Activated CD8-positive, alpha-beta T cell treated with anti-CD3 and anti-CD28 coated beads, Interleukin-2, amount 10 ng/mL, durations not matched to agents 7 days and 5 days (primary cell): ENCODE measurements at regions not wholly inside any gene's neighbourhood (a gene's known extent, or its start where the extent isn't known, plus 50 kb on each side); places are given as distances from the start of the nearest gene placed in this dataset.
A peak's percentile ranks its signal among the peaks of the same experiment; 100 is the strongest.
"Not testable (repeated sequence)": the region's sequence is repeated elsewhere in the genome, so short reads cannot be mapped to it uniquely, and the experiment has no call there.

Experiments used
- ATAC-seq: fragments of 150-1000 bp; cut with Tn5 transposase; one replicate; pipeline ENCODE4 v1.10.0; 2021; ENCODE audit warnings: moderate library complexity
- CTCF ChIA-PET: fragments of 350-600 bp; sonication (Branson Sonifier 250); formaldehyde crosslinking; loops from one replicate; lab custom pipeline; 2021; ENCODE audit warnings: antibody characterized with exemption; lab: Charles Lee
- POLR2A ChIA-PET: fragments of 350-600 bp; sonication (Branson Sonifier 250); formaldehyde crosslinking; loops from one replicate; lab custom pipeline; 2021; ENCODE audit warnings: antibody characterized with exemption; lab: Charles Lee
- DNase-seq: peaks from one replicate; pipeline ENCODE4 v3.0.0-alpha.2; 2020
- H3K27ac Mint-ChIP-seq: one replicate; pipeline ENCODE4 v1.8.0; 2021; ENCODE audit warnings: mild to moderate bottlenecking, mixed read lengths
- H3K27me3 Mint-ChIP-seq: one replicate; pipeline ENCODE4 v1.8.0; 2021; ENCODE audit warnings: low read depth, mixed read lengths
- H3K36me3 Mint-ChIP-seq: one replicate; pipeline ENCODE4 v1.8.0; 2021; ENCODE audit warnings: low read depth, mixed read lengths
- H3K4me1 Mint-ChIP-seq: one replicate; pipeline ENCODE4 v1.8.0; 2021; ENCODE audit warnings: low read depth, mixed read lengths
- H3K4me3 Mint-ChIP-seq: one replicate; pipeline ENCODE4 v1.8.0; 2021; ENCODE audit warnings: mild to moderate bottlenecking, mixed read lengths
- H3K9me3 Mint-ChIP-seq: one replicate; pipeline ENCODE4 v1.8.0; 2022; ENCODE audit warnings: mixed read lengths; ENCODE audit not compliant: insufficient read depth

DNA sequence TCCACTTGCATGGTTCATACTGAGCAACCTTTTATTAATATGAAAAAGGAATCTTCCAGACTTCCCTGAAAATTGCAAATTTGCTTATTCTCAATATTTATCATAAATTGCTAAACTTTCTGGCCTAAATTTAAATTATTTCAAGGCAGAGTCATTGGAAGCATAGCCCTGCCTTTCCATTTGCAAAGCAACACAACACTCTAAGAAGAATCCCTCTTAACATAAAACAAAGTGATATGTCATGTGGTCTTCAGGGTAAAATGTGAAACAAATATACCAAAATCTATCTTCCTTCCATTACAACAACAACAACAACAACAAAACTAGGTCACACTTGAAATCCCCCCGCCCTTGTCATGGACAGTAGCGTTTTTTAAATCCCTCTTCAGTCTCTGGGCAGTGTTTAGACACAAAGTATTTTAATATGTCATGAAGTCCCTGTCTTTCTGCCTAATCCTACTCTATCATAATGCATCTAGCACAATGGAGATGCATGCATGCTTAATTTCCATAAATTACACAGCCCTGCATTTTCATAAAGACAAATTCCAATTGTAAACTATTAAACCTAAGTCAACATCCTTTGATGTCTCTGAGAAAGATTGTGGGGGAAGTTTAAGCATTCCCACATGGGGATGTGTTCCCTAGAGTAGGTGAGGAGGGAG lies 668.9 kb upstream of the LCORL start:
- CTCF ChIA-PET, result interaction anchor here (0.9 kb wide), 1 partner anchor 10 kb away, joined by 4 read pairs; no protein-coding TSS in a partner anchor

DNA sequence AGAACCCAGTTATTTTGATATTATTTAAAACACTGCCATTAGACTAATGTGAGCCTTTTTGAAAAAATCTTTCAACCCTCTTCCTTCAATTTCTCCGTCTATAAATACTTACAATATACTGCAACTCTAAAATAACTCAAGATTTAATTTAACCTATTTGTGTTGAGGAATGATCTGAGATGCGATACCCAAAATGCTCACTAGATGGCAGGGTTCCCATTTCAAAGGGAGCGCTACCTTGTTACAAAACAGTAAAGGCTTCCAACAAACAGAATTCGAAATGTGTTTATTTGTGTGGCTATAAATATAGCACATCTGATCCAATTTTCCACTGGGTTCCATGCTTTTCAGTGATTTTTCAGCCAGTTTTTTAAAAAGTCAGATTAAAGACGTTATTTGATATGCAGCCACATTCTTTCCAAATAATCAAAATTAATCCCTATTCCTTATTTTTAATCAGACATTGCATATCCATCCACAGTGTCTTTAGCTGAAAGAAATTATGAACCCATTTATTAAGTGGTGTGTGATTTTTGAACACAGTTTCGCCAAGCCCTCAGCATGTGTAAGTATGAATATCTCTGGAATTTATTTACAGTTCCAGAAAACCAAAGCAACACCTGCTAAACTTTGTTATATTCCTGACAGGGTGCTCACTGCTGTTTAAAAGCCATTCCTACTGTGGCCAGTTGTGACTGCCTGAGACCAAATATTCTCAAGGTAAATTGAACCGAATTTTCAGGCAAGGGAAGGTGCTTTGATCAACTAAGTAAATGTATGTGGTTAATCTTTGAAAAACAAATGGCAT lies 668.0 kb upstream of the LCORL start:
- Mint-ChIP-seq H3K27ac (no peak overlapping the region), H3K4me3 (no peak overlapping the region), H3K36me3 (no peaks in the 10 kb centered on the region), H3K27me3 (peaks cover 4% of the 10 kb centered on the region), H3K9me3 (no peaks in the 10 kb centered on the region), H3K4me1 (no peaks in the 10 kb centered on the region)
- CTCF ChIA-PET, result interaction anchor here (0.9 kb wide), 1 partner anchor 9 kb away, joined by 4 read pairs; no protein-coding TSS in a partner anchor
- POLR2A ChIA-PET, result no interaction called here
- DNase-seq, result peak; percentile 55
- ATAC-seq, result no peak

More for the DNA sequence above, 668.9 kb upstream of the LCORL start:
- ATAC-seq (no peak), DNase-seq (no peak)
- Mint-ChIP-seq H3K9me3 (no peaks in the 10 kb centered on the region), H3K4me3 (no peak overlapping the region), H3K4me1 (no peaks in the 10 kb centered on the region), H3K27ac (no peak overlapping the region), H3K27me3 (peaks cover 4% of the 10 kb centered on the region), H3K36me3 (no peaks in the 10 kb centered on the region)
- POLR2A ChIA-PET, result no interaction called here

DNA sequence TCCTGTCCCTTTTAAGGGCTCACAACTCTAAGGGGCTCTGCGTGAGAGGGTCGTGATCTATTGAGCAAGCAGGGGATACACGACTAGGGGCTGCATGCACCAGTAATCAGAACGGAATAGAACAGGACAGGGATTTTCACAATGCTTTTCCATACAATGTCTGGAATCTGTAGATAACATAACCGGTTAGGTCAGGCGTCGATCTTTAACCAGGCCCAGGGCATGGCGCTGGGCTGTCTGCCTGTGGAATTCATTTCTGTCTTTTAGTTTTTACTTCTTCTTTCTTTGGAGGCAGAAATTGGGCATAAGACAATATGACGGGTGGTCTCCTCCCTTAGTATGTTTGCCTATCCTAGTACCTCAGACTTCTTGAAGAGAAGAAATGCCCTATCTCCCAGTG lies 666.8 kb upstream of the LCORL start:
- H3K4me1 Mint-ChIP-seq, DNase-seq, POLR2A ChIA-PET, ATAC-seq, CTCF ChIA-PET, H3K27ac Mint-ChIP-seq, H3K4me3 Mint-ChIP-seq, H3K27me3 Mint-ChIP-seq, H3K36me3 Mint-ChIP-seq, H3K9me3 Mint-ChIP-seq: not testable (repeated sequence)

DNA sequence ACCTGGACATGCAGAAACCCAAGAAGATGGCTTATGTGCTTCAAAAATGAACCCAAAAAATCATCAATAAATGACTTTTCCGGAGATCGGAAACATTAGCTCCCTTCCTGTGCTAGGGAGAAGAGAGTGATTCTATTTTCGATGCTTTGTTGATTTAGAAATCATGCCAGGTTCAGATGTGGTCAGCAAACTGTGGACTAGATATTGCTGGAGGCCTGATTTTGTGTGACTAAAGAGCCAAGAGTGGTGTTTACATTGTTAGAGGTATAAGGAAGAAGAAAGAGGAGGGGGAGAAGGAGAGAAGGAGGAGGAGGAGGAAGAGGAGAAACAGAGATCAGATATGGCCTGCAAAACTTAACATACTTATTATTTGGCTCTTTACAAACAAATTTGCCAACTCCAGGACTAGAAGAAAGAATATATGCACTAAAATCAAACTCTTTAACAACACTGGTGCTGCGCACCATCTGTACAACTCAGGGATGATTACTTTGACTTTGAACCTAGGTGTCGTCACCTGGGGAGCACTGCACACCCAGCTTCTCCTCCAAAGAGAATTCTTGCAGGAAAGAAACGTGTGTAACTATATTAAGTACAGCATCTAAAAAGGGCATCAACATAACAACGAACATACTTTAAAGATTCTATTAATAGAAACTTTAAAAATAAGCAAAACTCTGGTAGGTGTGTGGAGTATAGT lies 664.9 kb upstream of the LCORL start:
- no peaks in the 10 kb centered on the region for H3K4me1 Mint-ChIP-seq
- no peak for DNase-seq
- H3K27ac Mint-ChIP-seq, result no peak overlapping the region
- no peaks in the 10 kb centered on the region for H3K36me3 Mint-ChIP-seq
- peaks cover 4% of the 10 kb centered on the region for H3K27me3 Mint-ChIP-seq
- CTCF ChIA-PET, result no interaction called here
- H3K4me3 Mint-ChIP-seq, result no peak overlapping the region
- no peak for ATAC-seq
- POLR2A ChIA-PET, result no interaction called here
- no peaks in the 10 kb centered on the region for H3K9me3 Mint-ChIP-seq

DNA sequence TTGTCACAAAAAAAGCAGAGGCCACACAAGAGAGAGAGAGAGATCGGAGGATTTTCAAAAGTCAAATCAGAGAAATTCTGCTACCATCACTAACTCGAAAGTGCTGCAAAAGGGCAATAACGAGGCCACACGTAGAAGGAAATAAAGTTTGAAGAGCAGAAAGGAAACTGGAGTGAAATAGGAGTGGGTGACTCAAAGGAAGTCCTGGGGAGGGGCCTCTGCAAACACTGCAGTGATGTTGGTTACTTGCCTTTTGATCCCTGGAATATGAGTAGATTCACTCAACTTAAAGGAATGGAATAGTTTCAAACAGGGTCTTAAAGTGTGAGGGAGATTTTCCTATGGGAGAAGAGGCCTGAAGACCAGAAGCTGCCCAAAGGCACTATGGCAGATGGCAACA lies 663.4 kb upstream of the LCORL start:
- H3K27ac Mint-ChIP-seq, result no peak overlapping the region
- no peaks in the 10 kb centered on the region for H3K9me3 Mint-ChIP-seq
- no peak overlapping the region for H3K4me3 Mint-ChIP-seq
- H3K4me1 Mint-ChIP-seq, result no peaks in the 10 kb centered on the region
- ChIA-PET POLR2A (no interaction called here), CTCF (no interaction called here)
- ATAC-seq (no peak), DNase-seq (no peak)
- no peaks in the 10 kb centered on the region for H3K27me3 Mint-ChIP-seq
- H3K36me3 Mint-ChIP-seq, result no peaks in the 10 kb centered on the region

DNA sequence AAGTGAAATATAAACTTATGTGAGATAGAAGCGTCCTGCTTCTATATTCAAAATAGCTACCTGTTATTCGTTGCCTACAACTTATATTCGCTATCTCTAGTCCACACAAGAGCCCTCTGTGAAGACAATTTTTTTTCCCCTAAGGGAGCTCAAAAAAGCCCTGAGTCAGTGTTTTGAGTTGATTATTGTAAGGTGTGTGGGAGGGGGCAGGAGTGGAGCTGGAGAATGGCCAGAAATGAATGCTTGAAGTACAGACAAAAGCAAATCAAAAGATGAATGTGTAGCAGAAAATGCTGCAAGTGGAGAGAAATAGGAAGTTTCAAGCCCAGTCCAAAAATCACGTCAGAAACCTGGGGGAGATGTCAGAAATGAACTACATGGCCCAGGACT lies 655.0 kb upstream of the LCORL start:
- Mint-ChIP-seq H3K9me3 (no peaks in the 10 kb centered on the region), H3K4me3 (no peak overlapping the region), H3K27ac (no peak overlapping the region), H3K27me3 (no peaks in the 10 kb centered on the region), H3K4me1 (no peaks in the 10 kb centered on the region), H3K36me3 (no peaks in the 10 kb centered on the region)
- ChIA-PET POLR2A (interaction anchor here (0.6 kb wide), 1 partner anchor 985 kb away, joined by 3 read pairs; no protein-coding TSS in a partner anchor), CTCF (no interaction called here)
- ATAC-seq (no peak), DNase-seq (no peak)

DNA sequence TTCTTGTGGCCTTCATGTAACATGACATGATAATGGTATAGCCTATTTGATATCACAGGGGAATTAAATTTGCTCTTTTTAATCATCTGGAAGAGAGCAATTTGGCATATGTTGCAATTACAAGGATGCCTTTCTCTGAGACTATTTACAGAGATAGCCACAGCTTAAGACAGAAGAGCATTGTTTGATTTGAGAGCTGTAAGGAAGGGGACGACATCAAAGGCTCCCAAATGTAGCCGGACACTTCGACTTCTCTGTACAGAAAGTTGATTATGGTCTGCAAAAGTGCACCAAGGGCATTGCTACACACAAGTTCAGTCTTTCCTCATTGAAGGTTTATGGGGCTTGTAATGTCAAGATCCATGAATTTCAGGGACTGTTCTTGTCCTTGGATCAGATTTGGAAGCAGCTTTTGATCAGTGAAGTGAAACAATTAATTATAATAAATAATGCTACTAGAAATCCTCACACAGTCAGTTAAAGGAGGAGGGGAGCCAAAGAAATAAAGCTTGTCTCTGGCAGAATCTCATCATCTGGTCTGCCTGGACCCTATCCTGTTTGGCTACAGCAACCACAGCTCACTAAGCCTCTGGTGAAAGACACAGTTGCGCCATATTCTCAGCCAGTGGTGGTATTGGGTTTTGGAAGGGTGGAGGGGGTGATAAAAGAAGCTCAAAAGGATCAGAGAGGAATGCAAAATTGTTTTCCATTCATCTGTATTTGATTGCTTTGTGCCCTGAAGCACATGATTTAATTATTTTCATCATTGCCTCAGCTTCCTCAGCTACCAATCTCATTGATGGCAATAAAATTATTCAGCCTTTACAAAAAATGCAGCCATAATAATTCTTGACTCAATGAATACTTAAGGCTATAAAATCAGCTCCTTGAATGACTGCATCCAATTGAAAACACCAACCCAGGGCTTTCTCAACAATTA lies 654.3 kb upstream of the LCORL start:
- H3K4me3 Mint-ChIP-seq, result no peak overlapping the region
- H3K4me1 Mint-ChIP-seq, result no peaks in the 10 kb centered on the region
- ATAC-seq, result no peak
- POLR2A ChIA-PET, result interaction anchor here (0.6 kb wide), 1 partner anchor 985 kb away, joined by 3 read pairs; no protein-coding TSS in a partner anchor
- H3K9me3 Mint-ChIP-seq, result no peaks in the 10 kb centered on the region
- H3K27me3 Mint-ChIP-seq, result no peaks in the 10 kb centered on the region
- no peaks in the 10 kb centered on the region for H3K36me3 Mint-ChIP-seq
- no peak for DNase-seq
- no peak overlapping the region for H3K27ac Mint-ChIP-seq
- CTCF ChIA-PET, result no interaction called here

DNA sequence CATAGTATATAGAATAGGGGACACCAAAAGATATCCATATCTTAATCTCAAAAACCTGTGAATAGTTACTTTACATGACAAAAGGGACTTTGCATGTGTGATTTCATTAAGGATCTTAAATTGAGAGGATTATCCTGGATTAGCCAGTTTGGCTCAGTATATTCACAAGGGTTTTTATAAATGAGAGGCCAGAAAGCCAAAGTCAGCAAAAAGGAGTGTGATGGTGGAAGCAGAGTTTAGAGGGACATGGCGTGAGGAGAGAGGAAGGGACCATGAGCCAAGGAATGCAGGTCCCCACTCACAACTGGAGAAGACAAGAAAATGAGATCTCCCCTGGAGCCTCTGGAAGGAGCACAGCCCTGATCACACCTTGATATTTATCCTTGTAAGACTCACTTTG lies 648.5 kb upstream of the LCORL start:
- POLR2A ChIA-PET, result no interaction called here
- no peaks in the 10 kb centered on the region for H3K27me3 Mint-ChIP-seq
- H3K9me3 Mint-ChIP-seq, result no peaks in the 10 kb centered on the region
- no peaks in the 10 kb centered on the region for H3K4me1 Mint-ChIP-seq
- no peak overlapping the region for H3K4me3 Mint-ChIP-seq
- no peak overlapping the region for H3K27ac Mint-ChIP-seq
- H3K36me3 Mint-ChIP-seq, result no peaks in the 10 kb centered on the region
- CTCF ChIA-PET, result no interaction called here
- ATAC-seq (no peak), DNase-seq (no peak)

DNA sequence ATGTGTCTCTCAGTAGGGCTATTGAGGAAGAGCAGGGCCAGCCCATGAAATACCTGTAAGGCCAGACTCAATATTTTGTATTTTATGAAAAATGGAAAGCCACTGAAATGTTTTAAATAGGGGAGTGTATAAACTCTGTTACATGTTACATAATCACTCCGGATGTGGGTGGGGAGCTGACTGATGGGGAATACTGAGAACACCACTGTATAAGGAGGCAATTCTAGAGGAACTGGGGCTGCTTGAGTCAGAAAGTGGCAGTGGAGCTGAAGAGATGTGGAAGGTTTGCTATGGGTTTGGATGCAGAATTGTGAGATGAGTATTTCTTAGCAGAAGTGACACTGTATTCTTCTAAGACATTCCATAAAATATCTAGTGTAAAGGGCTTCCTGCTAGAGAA lies 647.8 kb upstream of the LCORL start:
- no peak overlapping the region for H3K27ac Mint-ChIP-seq
- ATAC-seq (no peak), DNase-seq (no peak)
- H3K4me1 Mint-ChIP-seq, result no peaks in the 10 kb centered on the region
- no peaks in the 10 kb centered on the region for H3K27me3 Mint-ChIP-seq
- ChIA-PET POLR2A (no interaction called here), CTCF (no interaction called here)
- H3K9me3 Mint-ChIP-seq, result no peaks in the 10 kb centered on the region
- H3K36me3 Mint-ChIP-seq, result no peaks in the 10 kb centered on the region
- no peak overlapping the region for H3K4me3 Mint-ChIP-seq

DNA sequence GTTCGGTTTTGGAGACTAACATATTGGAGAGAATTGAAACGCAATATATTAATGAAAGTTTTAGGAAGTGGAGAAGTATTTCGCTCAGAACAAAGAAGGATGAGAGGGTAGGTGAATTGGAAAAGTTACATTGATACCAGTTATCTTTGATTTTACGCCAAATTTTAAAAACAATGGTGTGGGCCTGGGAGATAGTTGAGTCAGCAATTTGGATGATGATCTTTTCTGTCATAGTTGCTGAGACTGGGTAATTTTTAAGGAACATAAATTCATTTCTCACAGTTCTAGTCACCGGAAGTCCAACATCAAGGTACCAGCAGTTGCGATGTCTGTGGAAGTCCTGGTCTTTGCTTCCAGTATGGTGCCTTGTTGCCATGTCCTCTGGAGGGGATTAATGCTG lies 644.8 kb upstream of the LCORL start:
- ChIA-PET CTCF (no interaction called here), POLR2A (no interaction called here)
- H3K27ac Mint-ChIP-seq, result no peak overlapping the region

DNA sequence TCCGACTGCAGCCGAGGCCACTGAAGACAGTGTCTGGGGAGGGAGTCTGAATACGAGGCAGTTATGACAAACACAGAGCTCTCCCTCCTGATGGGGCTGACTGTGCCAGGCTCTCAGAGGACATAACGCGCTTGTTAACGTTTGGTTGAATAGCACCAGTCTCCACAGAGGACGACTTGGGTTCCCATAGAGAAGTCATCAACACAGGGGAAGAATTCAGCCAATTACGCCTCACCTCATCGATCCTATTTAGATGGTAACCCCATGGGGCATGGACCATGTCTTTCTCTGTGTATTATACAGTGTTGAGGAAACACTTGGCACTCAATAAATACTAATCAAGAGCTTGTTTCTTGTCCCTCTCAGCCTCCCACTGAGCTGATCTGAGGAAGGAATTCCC lies 642.6 kb upstream of the LCORL start:
- ATAC-seq, result no peak
- Mint-ChIP-seq H3K4me1 (no peaks in the 10 kb centered on the region), H3K27ac (no peak overlapping the region), H3K36me3 (no peaks in the 10 kb centered on the region), H3K4me3 (no peak overlapping the region), H3K9me3 (no peaks in the 10 kb centered on the region), H3K27me3 (no peaks in the 10 kb centered on the region)
- ChIA-PET POLR2A (no interaction called here), CTCF (no interaction called here)
- DNase-seq, result no peak

More for the DNA sequence above, 644.8 kb upstream of the LCORL start:
- ATAC-seq (no peak), DNase-seq (no peak)
- no peaks in the 10 kb centered on the region for H3K9me3 Mint-ChIP-seq
- H3K27me3 Mint-ChIP-seq, result no peaks in the 10 kb centered on the region
- H3K4me3 Mint-ChIP-seq, result no peak overlapping the region
- H3K4me1 Mint-ChIP-seq, result no peaks in the 10 kb centered on the region
- H3K36me3 Mint-ChIP-seq, result no peaks in the 10 kb centered on the region
